HepG2 (cell line): ENCODE measurements at regions not wholly inside any gene's neighbourhood (a gene's known extent, or its start where the extent isn't known, plus 50 kb on each side); places are given as distances from the start of the nearest gene placed in this dataset.

Experiments
- ATAC-seq: fragments of 200-7000 bp; cut with Tn5 transposase; 3 replicates; pipeline ENCODE4 v1.9.1; 2020; ENCODE audit warnings: mild to moderate bottlenecking, moderate library complexity
- BruUV-seq: library from RNA; stranded (reverse); fragments of 400-500 nt; replicated peaks from 2 replicates; lab custom pipeline; 2021; lab: Mats Ljungman, UMichigan
- CTCF ChIA-PET: fragments of 300-600 bp; formaldehyde crosslinking; extraction: SDS; loops from one replicate; lab custom pipeline; 2021; ENCODE audit warnings: low total read pairs, inconsistent platforms, low intra/inter-chr PET ratio; lab: Yijun Ruan, JAX
- POLR2A ChIA-PET: fragments of 350-600 bp; sonication (Branson Sonifier 250); formaldehyde crosslinking; loops from one replicate; lab custom pipeline; 2020; ENCODE audit warnings: antibody characterized with exemption, inconsistent platforms; lab: Yijun Ruan, JAX
- DNase-seq: peaks from one replicate; pipeline ENCODE4 v3.0.0-alpha.2; 2015; ENCODE audit warnings: low spot score
- FAIRE-seq: peaks from 3 replicates; lab custom pipeline; 2011; peaks lifted over from hg19 to GRCh38; lab: Jason Lieb, UNC
- H2AFZ ChIP-seq: one replicate; pipeline ENCODE4 v1.6.1; 2011; ENCODE audit warnings: low read length, inconsistent platforms
- H3K27ac ChIP-seq: fragments of 300-600 bp; 3 replicates; pipeline ENCODE4 v1.8.0; 2011; ENCODE audit warnings: mixed run types, mild to moderate bottlenecking, mixed read lengths, low read length, inconsistent platforms; ENCODE audit not compliant: insufficient read depth; ENCODE audit errors: extremely low read length
- H3K27me3 ChIP-seq, 2 experiments: fragments of 200-600 bp in 1 of 2; 2 replicates in 1 of 2; 3 replicates in 1 of 2; pipeline versions ENCODE4 v1.6.0 to v1.8.0; 2011; ENCODE audit warnings: low read length in 2 of 2, mild to moderate bottlenecking in 2 of 2, moderate library complexity in 2 of 2, inconsistent platforms in 1 of 2; ENCODE audit not compliant: insufficient read depth in 2 of 2, control insufficient read depth in 1 of 2
- H3K36me3 ChIP-seq, 2 experiments: fragments of 200-600 bp in 1 of 2; replicated peaks in 1 of 2; 2 replicates in 1 of 2; 3 replicates in 1 of 2; pipeline versions ENCODE4 v1.5.1 to v1.8.0; 2011; ENCODE audit warnings: low read length in 2 of 2, inconsistent platforms in 1 of 2; ENCODE audit not compliant: insufficient read depth in 2 of 2, control insufficient read depth in 1 of 2
- H3K4me1 ChIP-seq: 2 replicates; pipeline ENCODE4 v1.5.1; 2012; ENCODE audit warnings: low read length, inconsistent platforms; ENCODE audit not compliant: insufficient read depth
- H3K4me2 ChIP-seq: 2 replicates; pipeline ENCODE4 v1.6.0; 2011; ENCODE audit warnings: low read depth, low read length, inconsistent platforms
- H3K4me3 ChIP-seq, 3 experiments: fragments of 200-600 bp in 1 of 3; sonication (generic), shearing (Covaris generic) in 1 of 3; replicated peaks in 1 of 3; 2 replicates each; pipeline ENCODE4 v1.5.1; 2011 to 2016; ENCODE audit warnings: low read length in 3 of 3, inconsistent platforms in 2 of 3, low read depth in 2 of 3, mild to moderate bottlenecking in 2 of 3, control low read depth in 1 of 3, mixed read lengths in 1 of 3; ENCODE audit not compliant: insufficient read depth in 1 of 3
- H3K79me2 ChIP-seq: one replicate; pipeline ENCODE4 v1.6.1; 2011; ENCODE audit warnings: low read length, inconsistent platforms; ENCODE audit not compliant: insufficient read depth
- H3K9ac ChIP-seq: 2 replicates; pipeline ENCODE4 v1.6.0; 2011; ENCODE audit warnings: mild to moderate bottlenecking, low read depth, low read length, inconsistent platforms; ENCODE audit not compliant: insufficient read depth
- H3K9me3 ChIP-seq: 2 replicates; pipeline ENCODE4 v1.5.1; 2012; ENCODE audit warnings: mild to moderate bottlenecking, low read length
- H4K20me1 ChIP-seq: 2 replicates; pipeline ENCODE4 v1.6.0; 2011; ENCODE audit warnings: inconsistent platforms, mild to moderate bottlenecking, low read length, moderate library complexity; ENCODE audit not compliant: insufficient read depth
- BHLHE40 ChIP-seq: IDR thresholded peaks from 2 replicates; pipeline ENCODE4 v1.6.1; 2011; ENCODE audit warnings: low read length, improper control_type of control experiment
- NFE2L1 ChIP-seq: sonication (generic); formaldehyde crosslinking; IDR thresholded peaks from 2 replicates; pipeline ENCODE4 v1.4.0; 2020; ENCODE audit warnings: missing genetic modification reagents, mild to moderate bottlenecking, borderline replicate concordance
- TRIM24 ChIP-seq: sonication (generic); formaldehyde crosslinking; IDR thresholded peaks from 2 replicates; pipeline ENCODE4 v1.8.0; 2022; ENCODE audit warnings: mild to moderate bottlenecking, missing genetic modification reagents
- WGBS: methylation state at CpG from one replicate; pipeline ENCODE4 v1.1.6; 2017; ENCODE audit warnings: low lambda C conversion rate; 5-methylcytosine and 5-hydroxymethylcytosine counted together
- in situ Hi-C: cut with HindIII; loops from 2 replicates; pipeline ENCODE4 v1.10.0; 2017; ENCODE audit warnings: low pct_unique_long_range_greater_than_20kb; ENCODE audit not compliant: extremely low pct_ligation_motif_present
- intact Hi-C: fragments of 100-400 bp; cut with micrococcal nuclease; formaldehyde crosslinking; loops from one replicate; pipeline ENCODE4 v1.10.0; 2022; ENCODE audit not compliant: unreplicated experiment
- TF ChIP-seq, protein P1 (sequence below): sonication (generic); formaldehyde crosslinking; IDR thresholded peaks from 2 replicates; pipeline ENCODE4 v1.4.0; 2020; ENCODE audit warnings: missing genetic modification reagents
- TF ChIP-seq, protein P2 (sequence below): sonication (generic); formaldehyde crosslinking; IDR thresholded peaks from 2 replicates; pipeline ENCODE4 v1.4.0; 2020; ENCODE audit warnings: mild to moderate bottlenecking, missing genetic modification reagents, borderline replicate concordance

DNA sequence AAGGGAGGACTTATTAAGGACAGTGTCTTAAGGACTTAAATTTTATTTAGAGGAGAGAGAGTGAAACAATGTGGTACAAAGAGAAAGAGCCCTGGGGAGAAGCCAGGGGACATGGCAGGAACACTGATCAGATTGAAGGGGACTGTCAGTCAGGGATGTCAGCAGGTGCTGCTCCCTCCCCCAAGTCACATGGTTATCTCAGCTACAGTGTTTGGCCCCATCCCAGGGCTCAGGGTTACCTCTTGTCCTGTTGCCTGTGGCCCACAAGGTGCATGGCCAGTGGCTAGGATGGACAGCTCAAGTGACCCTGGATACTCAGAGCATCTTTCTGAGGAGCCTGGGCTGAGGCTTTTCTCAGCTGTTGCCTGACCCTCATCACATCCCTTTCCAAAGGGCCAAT is 325.9 kb upstream of the PODXL start:
- Histone ChIP-seq H3K4me2 (no peak overlapping the region), H3K4me1 (no peaks in the 10 kb centered on the region), H4K20me1 (no peaks in the 10 kb centered on the region), H2AFZ (no peak overlapping the region), H3K36me3 (no peaks in the 10 kb centered on the region), H3K4me3 (no peak overlapping the region), H3K27ac (no peak overlapping the region), H3K79me2 (no peaks in the 10 kb centered on the region), H3K9me3 (peaks cover 15% of the 10 kb centered on the region), H3K27me3 (no peaks in the 10 kb centered on the region; a peak in 1 of 5 replicates), H3K9ac (no peak overlapping the region)
- intact Hi-C loops (no loop called here), in situ Hi-C loops (no loop called here)
- no peak for FAIRE-seq
- ChIA-PET CTCF (no interaction called here), POLR2A (no interaction called here)
- DNase-seq = no peak
- no TSS peak for BruUV-seq
- ATAC-seq = no peak
- no peak for TF ChIP-seq TRIM24
- TF ChIP-seq NFE2L1 (CRISPR knock-in tag) = no peak
- TF ChIP-seq, protein P1, sequence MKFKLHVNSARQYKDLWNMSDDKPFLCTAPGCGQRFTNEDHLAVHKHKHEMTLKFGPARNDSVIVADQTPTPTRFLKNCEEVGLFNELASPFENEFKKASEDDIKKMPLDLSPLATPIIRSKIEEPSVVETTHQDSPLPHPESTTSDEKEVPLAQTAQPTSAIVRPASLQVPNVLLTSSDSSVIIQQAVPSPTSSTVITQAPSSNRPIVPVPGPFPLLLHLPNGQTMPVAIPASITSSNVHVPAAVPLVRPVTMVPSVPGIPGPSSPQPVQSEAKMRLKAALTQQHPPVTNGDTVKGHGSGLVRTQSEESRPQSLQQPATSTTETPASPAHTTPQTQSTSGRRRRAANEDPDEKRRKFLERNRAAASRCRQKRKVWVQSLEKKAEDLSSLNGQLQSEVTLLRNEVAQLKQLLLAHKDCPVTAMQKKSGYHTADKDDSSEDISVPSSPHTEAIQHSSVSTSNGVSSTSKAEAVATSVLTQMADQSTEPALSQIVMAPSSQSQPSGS = no peak
- TF ChIP-seq BHLHE40 = no peak

DNA sequence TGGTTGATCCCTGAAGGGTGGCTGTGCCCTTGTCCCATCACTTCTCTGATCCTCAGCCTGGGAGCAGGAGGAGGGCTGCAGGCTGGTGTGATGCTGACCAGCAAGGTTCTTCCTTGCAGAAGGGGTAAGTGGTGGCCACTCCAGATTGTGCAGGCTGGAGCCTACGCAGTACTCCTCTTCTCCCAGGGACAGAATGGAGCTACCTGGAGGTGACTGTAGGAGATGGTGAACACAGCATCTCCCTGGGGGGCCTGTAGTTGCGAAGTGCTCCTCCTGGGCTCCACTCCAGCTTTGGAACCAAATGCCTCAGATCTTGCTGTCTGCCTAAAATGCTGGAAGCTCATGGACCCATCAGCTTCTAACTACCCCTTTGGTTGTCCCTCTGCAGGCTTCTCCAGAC is 323.6 kb upstream of the PODXL start:
- no peaks in the 10 kb centered on the region for H3K79me2 ChIP-seq
- H3K9ac ChIP-seq = no peak overlapping the region
- no peaks in the 10 kb centered on the region for H4K20me1 ChIP-seq
- no peak overlapping the region for H3K4me3 ChIP-seq
- no peak for DNase-seq
- POLR2A ChIA-PET = no interaction called here
- no peak overlapping the region for H3K27ac ChIP-seq
- H3K9me3 ChIP-seq = peaks cover 5% of the 10 kb centered on the region
- no peak for ATAC-seq
- whole genome bisulfite sequencing = no CpG with 5 or more reads among the region's 2 CpGs
- in situ Hi-C loops (no loop called here), intact Hi-C loops (no loop called here)
- no peak for FAIRE-seq
- H3K27me3 ChIP-seq = no peaks in the 10 kb centered on the region; a peak in 1 of 5 replicates
- H2AFZ ChIP-seq = no peak overlapping the region
- no peaks in the 10 kb centered on the region for H3K36me3 ChIP-seq
- H3K4me1 ChIP-seq = no peaks in the 10 kb centered on the region
- TF ChIP-seq, protein P2, sequence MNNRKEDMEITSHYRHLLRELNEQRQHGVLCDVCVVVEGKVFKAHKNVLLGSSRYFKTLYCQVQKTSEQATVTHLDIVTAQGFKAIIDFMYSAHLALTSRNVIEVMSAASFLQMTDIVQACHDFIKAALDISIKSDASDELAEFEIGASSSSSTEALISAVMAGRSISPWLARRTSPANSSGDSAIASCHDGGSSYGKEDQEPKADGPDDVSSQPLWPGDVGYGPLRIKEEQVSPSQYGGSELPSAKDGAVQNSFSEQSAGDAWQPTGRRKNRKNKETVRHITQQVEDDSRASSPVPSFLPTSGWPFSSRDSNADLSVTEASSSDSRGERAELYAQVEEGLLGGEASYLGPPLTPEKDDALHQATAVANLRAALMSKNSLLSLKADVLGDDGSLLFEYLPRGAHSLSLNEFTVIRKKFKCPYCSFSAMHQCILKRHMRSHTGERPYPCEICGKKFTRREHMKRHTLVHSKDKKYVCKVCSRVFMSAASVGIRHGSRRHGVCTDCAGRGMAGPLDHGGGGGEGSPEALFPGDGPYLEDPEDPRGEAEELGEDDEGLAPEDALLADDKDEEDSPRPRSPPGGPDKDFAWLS = no peak
- BruUV-seq = no TSS peak
- CTCF ChIA-PET = no interaction called here
- H3K4me2 ChIP-seq = no peak overlapping the region
